ENCODE measurements at regions not wholly inside any gene's neighbourhood (a gene's known extent, or its start where the extent isn't known, plus 50 kb on each side); places are given as distances from the start of the nearest gene placed in this dataset.

DNA sequence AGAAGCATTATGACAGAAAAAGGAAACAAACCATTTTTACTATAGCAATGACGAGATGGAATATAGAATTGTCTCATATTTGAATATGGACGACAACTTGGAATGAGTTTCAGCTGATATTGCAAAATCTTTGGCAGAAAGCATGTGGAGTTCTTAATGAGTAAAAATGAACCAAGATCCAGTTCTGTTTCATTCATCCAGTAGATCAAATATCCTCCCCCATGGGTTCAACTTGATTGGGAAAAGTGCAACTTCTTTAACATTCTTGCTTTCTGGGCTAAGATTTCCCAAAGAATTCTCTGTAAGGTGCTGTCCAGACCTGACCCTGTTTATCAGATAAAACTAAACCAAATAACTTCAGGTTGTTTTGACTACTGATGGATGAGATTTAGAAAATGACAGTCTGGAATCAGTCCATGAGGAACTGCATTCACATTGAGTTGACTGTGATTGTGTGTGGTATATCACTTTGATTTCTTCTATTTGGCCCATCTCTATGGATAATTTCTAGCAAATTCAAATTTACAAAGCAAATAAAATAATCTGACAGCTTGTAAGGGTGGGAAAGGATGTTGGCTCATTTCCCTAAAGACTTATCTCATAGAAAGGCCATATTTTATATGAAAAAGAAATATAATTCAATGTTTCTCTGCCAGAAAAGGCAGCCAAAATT is 267.4 kb downstream of the ADAMTS20 start:
- no peak for TF ChIP-seq CTCF (IDR thresholded peaks at IDR 0.05; ENCODE audit: extremely low read depth in 1 of 2, insufficient read depth in 1 of 2, low read depth in 1 of 2, low read length in 2 of 2)
- TF ChIP-seq MYC (IDR thresholded peaks at IDR 0.05; ENCODE audit: low read depth, low read length), result no peak

Measured in endothelial cell of umbilical vein (primary cell).